Lower lobe of right lung (tissue), 2 donors: ENCODE measurements at regions not wholly inside any gene's neighbourhood (a gene's known extent, or its start where the extent isn't known, plus 50 kb on each side); places are given as distances from the start of the nearest gene placed in this dataset.

Experiments
- ATAC-seq, 2 donors: fragments of 200-7000 bp; cut with Tn5 transposase; one replicate each; pipeline ENCODE4 v1.9.1; 2020 to 2022; ENCODE audit warnings: mild to moderate bottlenecking in 2 of 2, moderate library complexity in 2 of 2
- DNase-seq: peaks from one replicate; pipeline ENCODE4 v3.0.0-alpha.2; 2020
- H3K27ac ChIP-seq: fragments of 200-600 bp; one replicate; pipeline ENCODE4 v1.8.0; 2022
- H3K27me3 ChIP-seq: fragments of 200-600 bp; one replicate; pipeline ENCODE4 v1.8.0; 2022; ENCODE audit warnings: low read depth
- H3K36me3 ChIP-seq: fragments of 200-600 bp; one replicate; pipeline ENCODE4 v1.8.0; 2022; ENCODE audit warnings: mild to moderate bottlenecking
- H3K4me1 ChIP-seq: fragments of 200-600 bp; one replicate; pipeline ENCODE4 v1.8.0; 2022
- H3K4me3 ChIP-seq: fragments of 200-600 bp; one replicate; pipeline ENCODE4 v1.8.0; 2022; ENCODE audit warnings: mild to moderate bottlenecking
- H3K9me3 ChIP-seq: fragments of 200-600 bp; one replicate; pipeline ENCODE4 v1.8.0; 2022
- CTCF ChIP-seq: fragments of 200-600 bp; IDR thresholded peaks from one replicate; pipeline ENCODE4 v1.8.0; 2022; ENCODE audit warnings: antibody characterized with exemption, mild to moderate bottlenecking
- intact Hi-C: fragments of 100-400 bp; cut with DNase I; formaldehyde crosslinking; loops from one replicate; pipeline ENCODE4 v1.11.0; 2022
- donor health status: DM: no; HTN: yes; CAD: no; lungs with severe emphysema.

- ATAC-seq (no peak), DNase-seq (no peak)
- H3K27ac ChIP-seq, result no peak overlapping the region
- H3K9me3 ChIP-seq, result no peaks in the 10 kb centered on the region
- H3K4me1 ChIP-seq, result no peaks in the 10 kb centered on the region
- no peak for TF ChIP-seq CTCF
- no peak overlapping the region for H3K4me3 ChIP-seq
- intact Hi-C loops, result no loop called here
- no peaks in the 10 kb centered on the region for H3K27me3 ChIP-seq
- no peaks in the 10 kb centered on the region for H3K36me3 ChIP-seq
These were observed 63.3 kb upstream of the PDE10A start for GRCh38 chr6:165726290-165726875.

- ATAC-seq (no peak), DNase-seq (no peak)
- Histone ChIP-seq H3K36me3 (no peaks in the 10 kb centered on the region), H3K27me3 (no peaks in the 10 kb centered on the region), H3K27ac (no peak overlapping the region), H3K4me1 (no peaks in the 10 kb centered on the region), H3K9me3 (no peaks in the 10 kb centered on the region), H3K4me3 (no peak overlapping the region)
- intact Hi-C loops, result no loop called here
- no peak for TF ChIP-seq CTCF
These were observed 62.2 kb upstream of the PDE10A start for GRCh38 chr6:165725201-165725600.

GRCh38 chr6:165723326-165723725 lies 60.3 kb upstream of the PDE10A start:
- no peak for DNase-seq
- no peak for ATAC-seq
- intact Hi-C loops, result no loop called here
- H3K27ac ChIP-seq, result no peak overlapping the region
- H3K36me3 ChIP-seq, result no peaks in the 10 kb centered on the region
- H3K4me3 ChIP-seq, result no peak overlapping the region
- H3K4me1 ChIP-seq, result no peaks in the 10 kb centered on the region
- TF ChIP-seq CTCF, result no peak
- H3K9me3 ChIP-seq, result no peaks in the 10 kb centered on the region
- H3K27me3 ChIP-seq, result no peaks in the 10 kb centered on the region

- Histone ChIP-seq H3K27me3 (no peaks in the 10 kb centered on the region), H3K27ac (no peak overlapping the region), H3K36me3 (no peaks in the 10 kb centered on the region), H3K4me1 (no peaks in the 10 kb centered on the region), H3K9me3 (no peaks in the 10 kb centered on the region), H3K4me3 (no peak overlapping the region)
- ATAC-seq (no peak), DNase-seq (no peak)
- intact Hi-C loops, result no loop called here
- no peak for TF ChIP-seq CTCF
These were observed 59.0 kb upstream of the PDE10A start for GRCh38 chr6:165722022-165722421.

- DNase-seq (no peak), ATAC-seq (no peak)
- Histone ChIP-seq H3K27me3 (no peaks in the 10 kb centered on the region), H3K9me3 (no peaks in the 10 kb centered on the region), H3K4me3 (no peak overlapping the region), H3K4me1 (no peaks in the 10 kb centered on the region), H3K36me3 (no peaks in the 10 kb centered on the region), H3K27ac (no peak overlapping the region)
- TF ChIP-seq CTCF, result no peak
- intact Hi-C loops, result no loop called here
These were observed 58.3 kb upstream of the PDE10A start for GRCh38 chr6:165721356-165721755.

- DNase-seq (no peak), ATAC-seq (no peak)
- Histone ChIP-seq H3K4me1 (no peaks in the 10 kb centered on the region), H3K27ac (no peak overlapping the region), H3K27me3 (peaks cover 3% of the 10 kb centered on the region), H3K36me3 (no peaks in the 10 kb centered on the region), H3K9me3 (no peaks in the 10 kb centered on the region), H3K4me3 (no peak overlapping the region)
- intact Hi-C loops, result no loop called here
- TF ChIP-seq CTCF, result no peak
These were observed 55.5 kb upstream of the PDE10A start for GRCh38 chr6:165718491-165718891.
